HepG2 (cell line): ENCODE measurements at regions not wholly inside any gene's neighbourhood (a gene's known extent, or its start where the extent isn't known, plus 50 kb on each side); places are given as distances from the start of the nearest gene placed in this dataset.

Source experiments
- ATAC-seq: fragments of 200-7000 bp; cut with Tn5 transposase; 3 replicates; pipeline ENCODE4 v1.9.1; 2020; ENCODE audit warnings: mild to moderate bottlenecking, moderate library complexity
- BruUV-seq: library from RNA; stranded (reverse); fragments of 400-500 nt; replicated peaks from 2 replicates; lab custom pipeline; 2021; lab: Mats Ljungman, UMichigan
- CTCF ChIA-PET: fragments of 300-600 bp; formaldehyde crosslinking; extraction: SDS; loops from one replicate; lab custom pipeline; 2021; ENCODE audit warnings: low total read pairs, inconsistent platforms, low intra/inter-chr PET ratio; lab: Yijun Ruan, JAX
- POLR2A ChIA-PET: fragments of 350-600 bp; sonication (Branson Sonifier 250); formaldehyde crosslinking; loops from one replicate; lab custom pipeline; 2020; ENCODE audit warnings: antibody characterized with exemption, inconsistent platforms; lab: Yijun Ruan, JAX
- DNase-seq: peaks from one replicate; pipeline ENCODE4 v3.0.0-alpha.2; 2015; ENCODE audit warnings: low spot score
- FAIRE-seq: peaks from 3 replicates; lab custom pipeline; 2011; peaks lifted over from hg19 to GRCh38; lab: Jason Lieb, UNC
- H2AFZ ChIP-seq: one replicate; pipeline ENCODE4 v1.6.1; 2011; ENCODE audit warnings: low read length, inconsistent platforms
- H3K27ac ChIP-seq: fragments of 300-600 bp; 3 replicates; pipeline ENCODE4 v1.8.0; 2011; ENCODE audit warnings: mixed run types, mild to moderate bottlenecking, mixed read lengths, low read length, inconsistent platforms; ENCODE audit not compliant: insufficient read depth; ENCODE audit errors: extremely low read length
- H3K27me3 ChIP-seq, 2 experiments: fragments of 200-600 bp in 1 of 2; 2 replicates in 1 of 2; 3 replicates in 1 of 2; pipeline versions ENCODE4 v1.6.0 to v1.8.0; 2011; ENCODE audit warnings: low read length in 2 of 2, mild to moderate bottlenecking in 2 of 2, moderate library complexity in 2 of 2, inconsistent platforms in 1 of 2; ENCODE audit not compliant: insufficient read depth in 2 of 2, control insufficient read depth in 1 of 2
- H3K36me3 ChIP-seq, 2 experiments: fragments of 200-600 bp in 1 of 2; replicated peaks in 1 of 2; 2 replicates in 1 of 2; 3 replicates in 1 of 2; pipeline versions ENCODE4 v1.5.1 to v1.8.0; 2011; ENCODE audit warnings: low read length in 2 of 2, inconsistent platforms in 1 of 2; ENCODE audit not compliant: insufficient read depth in 2 of 2, control insufficient read depth in 1 of 2
- H3K4me1 ChIP-seq: 2 replicates; pipeline ENCODE4 v1.5.1; 2012; ENCODE audit warnings: low read length, inconsistent platforms; ENCODE audit not compliant: insufficient read depth
- H3K4me2 ChIP-seq: 2 replicates; pipeline ENCODE4 v1.6.0; 2011; ENCODE audit warnings: low read depth, low read length, inconsistent platforms
- H3K4me3 ChIP-seq, 3 experiments: fragments of 200-600 bp in 1 of 3; sonication (generic), shearing (Covaris generic) in 1 of 3; replicated peaks in 1 of 3; 2 replicates each; pipeline ENCODE4 v1.5.1; 2011 to 2016; ENCODE audit warnings: low read length in 3 of 3, inconsistent platforms in 2 of 3, low read depth in 2 of 3, mild to moderate bottlenecking in 2 of 3, control low read depth in 1 of 3, mixed read lengths in 1 of 3; ENCODE audit not compliant: insufficient read depth in 1 of 3
- H3K79me2 ChIP-seq: one replicate; pipeline ENCODE4 v1.6.1; 2011; ENCODE audit warnings: low read length, inconsistent platforms; ENCODE audit not compliant: insufficient read depth
- H3K9ac ChIP-seq: 2 replicates; pipeline ENCODE4 v1.6.0; 2011; ENCODE audit warnings: mild to moderate bottlenecking, low read depth, low read length, inconsistent platforms; ENCODE audit not compliant: insufficient read depth
- H3K9me3 ChIP-seq: 2 replicates; pipeline ENCODE4 v1.5.1; 2012; ENCODE audit warnings: mild to moderate bottlenecking, low read length
- H4K20me1 ChIP-seq: 2 replicates; pipeline ENCODE4 v1.6.0; 2011; ENCODE audit warnings: inconsistent platforms, mild to moderate bottlenecking, low read length, moderate library complexity; ENCODE audit not compliant: insufficient read depth
- CC2D1A ChIP-seq: sonication (generic); formaldehyde crosslinking; IDR thresholded peaks from 2 replicates; pipeline ENCODE4 v1.8.1; 2023; ENCODE audit warnings: mild to moderate bottlenecking, missing genetic modification reagents
- ETV6 ChIP-seq: sonication (generic); formaldehyde crosslinking; conservative IDR thresholded peaks from 2 replicates; pipeline ENCODE4 v1.4.0; 2020; ENCODE audit warnings: missing genetic modification reagents
- MEIS2 ChIP-seq: sonication (generic); formaldehyde crosslinking; IDR thresholded peaks from 2 replicates; pipeline ENCODE4 v1.9.0; 2021; ENCODE audit warnings: mild to moderate bottlenecking, missing genetic modification reagents
- NKX3-1 ChIP-seq: sonication (generic); formaldehyde crosslinking; IDR thresholded peaks from 2 replicates; pipeline ENCODE4 v1.5.0; 2020; ENCODE audit warnings: missing genetic modification reagents
- PITX1 ChIP-seq: sonication (generic); formaldehyde crosslinking; IDR thresholded peaks from 2 replicates; pipeline ENCODE4 v1.5.1; 2020; ENCODE audit warnings: mild to moderate bottlenecking, missing genetic modification reagents
- PRDM10 ChIP-seq: sonication (generic); formaldehyde crosslinking; IDR thresholded peaks from 2 replicates; pipeline ENCODE4 v1.4.0; 2020; ENCODE audit warnings: low read depth, missing genetic modification reagents
- TBX3 ChIP-seq: fragments of 450-650 bp; IDR thresholded peaks from 2 replicates; pipeline ENCODE4 v1.6.1; 2017; ENCODE audit warnings: antibody characterized with exemption, mild to moderate bottlenecking, inconsistent platforms, borderline replicate concordance
- YY1 ChIP-seq: IDR thresholded peaks from 2 replicates; pipeline ENCODE4 v1.6.1; 2011; ENCODE audit warnings: low read length, low read depth, moderate library complexity, mild to moderate bottlenecking; ENCODE audit not compliant: insufficient read depth, insufficient replicate concordance
- ZNF543 ChIP-seq: sonication (generic); formaldehyde crosslinking; IDR thresholded peaks from 2 replicates; pipeline ENCODE4 v1.4.0; 2020; ENCODE audit warnings: mild to moderate bottlenecking, missing genetic modification reagents
- WGBS: methylation state at CpG from one replicate; pipeline ENCODE4 v1.1.6; 2017; ENCODE audit warnings: low lambda C conversion rate; 5-methylcytosine and 5-hydroxymethylcytosine counted together
- in situ Hi-C: cut with HindIII; loops from 2 replicates; pipeline ENCODE4 v1.10.0; 2017; ENCODE audit warnings: low pct_unique_long_range_greater_than_20kb; ENCODE audit not compliant: extremely low pct_ligation_motif_present
- intact Hi-C: fragments of 100-400 bp; cut with micrococcal nuclease; formaldehyde crosslinking; loops from one replicate; pipeline ENCODE4 v1.10.0; 2022; ENCODE audit not compliant: unreplicated experiment
- TF ChIP-seq, protein P1 (sequence below): sonication (generic); formaldehyde crosslinking; IDR thresholded peaks from 2 replicates; pipeline ENCODE4 v1.4.0; 2020; ENCODE audit warnings: missing genetic modification reagents, borderline replicate concordance
- TF ChIP-seq, protein P2 (sequence below): sonication (generic); formaldehyde crosslinking; IDR thresholded peaks from 2 replicates; pipeline ENCODE4 v1.4.0; 2020; ENCODE audit warnings: missing genetic modification reagents

DNA sequence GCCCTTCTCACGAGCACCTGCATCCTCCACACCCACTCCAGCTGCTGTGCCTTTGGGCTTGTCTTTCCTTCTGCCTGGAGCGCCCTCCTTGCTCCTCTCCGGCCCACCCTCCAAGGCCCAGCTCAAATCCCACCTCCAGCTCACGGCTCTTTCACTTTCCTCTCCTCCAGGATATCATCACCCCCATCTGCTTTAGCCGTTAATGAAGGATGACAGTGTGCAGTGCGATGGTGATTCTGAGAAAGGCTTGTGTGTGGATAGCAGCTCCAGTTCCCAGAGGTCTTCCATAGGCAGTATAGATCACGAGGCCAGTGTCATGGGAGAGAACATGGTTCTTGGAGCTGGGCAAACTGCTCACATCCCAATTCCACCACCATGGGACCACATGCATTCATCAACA, 237.4 kb downstream of the TLE3 start:
- 2% methylated on average over 7 of the region's 7 CpGs for WGBS
- DNase-seq (no peak), FAIRE-seq (no peak), ATAC-seq (no peak)
- intact Hi-C loops: no loop called here
- Histone ChIP-seq H3K9ac (no peak overlapping the region), H3K36me3 (no peaks in the 10 kb centered on the region), H4K20me1 (no peaks in the 10 kb centered on the region), H3K4me2 (no peak overlapping the region), H3K4me3 (no peak overlapping the region), H3K27ac (no peak overlapping the region), H2AFZ (no peak overlapping the region), H3K9me3 (no peaks in the 10 kb centered on the region), H3K4me1 (no peaks in the 10 kb centered on the region), H3K27me3 (peaks cover 4 to 29% of the 10 kb centered on the region in 2 experiments; a peak in 4 of 5 replicates), H3K79me2 (no peaks in the 10 kb centered on the region)
- ChIA-PET POLR2A (no interaction called here), CTCF (no interaction called here)
- no TSS peak for BruUV-seq
- TF ChIP-seq CC2D1A (CRISPR knock-in tag) (no peak), TBX3 (no peak), MEIS2 (CRISPR knock-in tag) (no peak), PITX1 (CRISPR knock-in tag) (no peak), NKX3-1 (CRISPR knock-in tag) (no peak), ZNF543 (CRISPR knock-in tag) (no peak), YY1 (no peak), PRDM10 (CRISPR knock-in tag) (no peak), ETV6 (CRISPR knock-in tag) (no peak)
- TF ChIP-seq, protein P1, sequence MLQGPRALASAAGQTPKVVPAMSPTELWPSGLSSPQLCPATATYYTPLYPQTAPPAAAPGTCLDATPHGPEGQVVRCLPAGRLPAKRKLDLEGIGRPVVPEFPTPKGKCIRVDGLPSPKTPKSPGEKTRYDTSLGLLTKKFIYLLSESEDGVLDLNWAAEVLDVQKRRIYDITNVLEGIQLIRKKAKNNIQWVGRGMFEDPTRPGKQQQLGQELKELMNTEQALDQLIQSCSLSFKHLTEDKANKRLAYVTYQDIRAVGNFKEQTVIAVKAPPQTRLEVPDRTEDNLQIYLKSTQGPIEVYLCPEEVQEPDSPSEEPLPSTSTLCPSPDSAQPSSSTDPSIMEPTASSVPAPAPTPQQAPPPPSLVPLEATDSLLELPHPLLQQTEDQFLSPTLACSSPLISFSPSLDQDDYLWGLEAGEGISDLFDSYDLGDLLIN: no peak
- TF ChIP-seq, protein P2, sequence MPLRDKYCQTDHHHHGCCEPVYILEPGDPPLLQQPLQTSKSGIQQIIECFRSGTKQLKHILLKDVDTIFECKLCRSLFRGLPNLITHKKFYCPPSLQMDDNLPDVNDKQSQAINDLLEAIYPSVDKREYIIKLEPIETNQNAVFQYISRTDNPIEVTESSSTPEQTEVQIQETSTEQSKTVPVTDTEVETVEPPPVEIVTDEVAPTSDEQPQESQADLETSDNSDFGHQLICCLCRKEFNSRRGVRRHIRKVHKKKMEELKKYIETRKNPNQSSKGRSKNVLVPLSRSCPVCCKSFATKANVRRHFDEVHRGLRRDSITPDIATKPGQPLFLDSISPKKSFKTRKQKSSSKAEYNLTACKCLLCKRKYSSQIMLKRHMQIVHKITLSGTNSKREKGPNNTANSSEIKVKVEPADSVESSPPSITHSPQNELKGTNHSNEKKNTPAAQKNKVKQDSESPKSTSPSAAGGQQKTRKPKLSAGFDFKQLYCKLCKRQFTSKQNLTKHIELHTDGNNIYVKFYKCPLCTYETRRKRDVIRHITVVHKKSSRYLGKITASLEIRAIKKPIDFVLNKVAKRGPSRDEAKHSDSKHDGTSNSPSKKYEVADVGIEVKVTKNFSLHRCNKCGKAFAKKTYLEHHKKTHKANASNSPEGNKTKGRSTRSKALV (CRISPR knock-in tag): no peak
- in situ Hi-C loops: no loop called here
